ENCODE measurements at regions not wholly inside any gene's neighbourhood (a gene's known extent, or its start where the extent isn't known, plus 50 kb on each side); places are given as distances from the start of the nearest gene placed in this dataset.

GRCh38 chr20:48201188-48201587, 415.9 kb upstream of the SULF2 start:
- no peak for FAIRE-seq
- no peak for DNase-seq (ENCODE audit: low spot score in 2 of 2)

- DNase-seq (ENCODE audit: low spot score in 2 of 2) (no peak), FAIRE-seq (no peak)
Observed at GRCh38 chr20:48198929-48199451, 413.7 kb upstream of the SULF2 start.

GRCh38 chr20:48197066-48197465, 411.8 kb upstream of the SULF2 start:
- no peak for FAIRE-seq
- DNase-seq (ENCODE audit: low spot score in 2 of 2): no peak

- FAIRE-seq: no peak
- DNase-seq (ENCODE audit: low spot score in 2 of 2): no peak
Observed at GRCh38 chr20:48196486-48196885, 411.2 kb upstream of the SULF2 start.

- DNase-seq (ENCODE audit: low spot score in 2 of 2) (no peak), FAIRE-seq (no peak)
Observed at GRCh38 chr20:48196001-48196400, 410.7 kb upstream of the SULF2 start.

GRCh38 chr20:48195121-48195870, 410.0 kb upstream of the SULF2 start:
- DNase-seq (ENCODE audit: low spot score in 2 of 2) (no peak), FAIRE-seq (no peak)

- no peak for FAIRE-seq
- no peak for DNase-seq (ENCODE audit: low spot score in 2 of 2)
Observed at GRCh38 chr20:48194583-48194982, 409.3 kb upstream of the SULF2 start.

GRCh38 chr20:48193627-48194425, 408.5 kb upstream of the SULF2 start:
- DNase-seq (ENCODE audit: low spot score in 2 of 2) (no peak), FAIRE-seq (no peak)

- DNase-seq (ENCODE audit: low spot score in 2 of 2) (no peak), FAIRE-seq (no peak)
Observed at GRCh38 chr20:48192109-48192508, 406.8 kb upstream of the SULF2 start.

- FAIRE-seq (no peak), DNase-seq (ENCODE audit: low spot score in 2 of 2) (no peak)
Observed at GRCh38 chr20:48191200-48191599, 405.9 kb upstream of the SULF2 start.

- no peak for DNase-seq (ENCODE audit: low spot score in 2 of 2)
Observed at GRCh38 chr20:48190757-48191156, 405.5 kb upstream of the SULF2 start.

GRCh38 chr20:48189181-48189580, 403.9 kb upstream of the SULF2 start:
- FAIRE-seq (no peak), DNase-seq (ENCODE audit: low spot score in 2 of 2) (no peak)

More at GRCh38 chr20:48190757-48191156, 405.5 kb upstream of the SULF2 start:
- FAIRE-seq: no peak

- DNase-seq (ENCODE audit: low spot score in 2 of 2) (no peak), FAIRE-seq (no peak)
Observed at GRCh38 chr20:48187851-48188250, 402.6 kb upstream of the SULF2 start.

- no peak for FAIRE-seq
Observed at GRCh38 chr20:48186915-48187314, 401.6 kb upstream of the SULF2 start.

GRCh38 chr20:48186447-48186846, 401.2 kb upstream of the SULF2 start:
- FAIRE-seq: no peak

More at GRCh38 chr20:48186915-48187314, 401.6 kb upstream of the SULF2 start:
- DNase-seq (ENCODE audit: low spot score in 2 of 2): no peak

GRCh38 chr20:48184229-48184628, 398.9 kb upstream of the SULF2 start:
- DNase-seq (ENCODE audit: low spot score in 2 of 2) (no peak), FAIRE-seq (no peak)

More at GRCh38 chr20:48186447-48186846, 401.2 kb upstream of the SULF2 start:
- DNase-seq (ENCODE audit: low spot score in 2 of 2): no peak

GRCh38 chr20:48181261-48181935, 396.1 kb upstream of the SULF2 start:
- FAIRE-seq: no peak
- no peak for DNase-seq (ENCODE audit: low spot score in 2 of 2)

GRCh38 chr20:48180618-48181017, 395.3 kb upstream of the SULF2 start:
- DNase-seq (ENCODE audit: low spot score in 2 of 2) (no peak), FAIRE-seq (no peak)

- no peak for FAIRE-seq
- DNase-seq (ENCODE audit: low spot score in 2 of 2): no peak
Observed at GRCh38 chr20:48180024-48180423, 394.7 kb upstream of the SULF2 start.

GRCh38 chr20:48178633-48179032, 393.4 kb upstream of the SULF2 start:
- DNase-seq (ENCODE audit: low spot score in 2 of 2) (no peak), FAIRE-seq (no peak)

GRCh38 chr20:48177058-48177457, 391.8 kb upstream of the SULF2 start:
- no peak for FAIRE-seq
- no peak for DNase-seq (ENCODE audit: low spot score in 2 of 2)

Measured in frontal cortex (tissue), 3 donors.